ENCODE measurements at regions not wholly inside any gene's neighbourhood (a gene's known extent, or its start where the extent isn't known, plus 50 kb on each side); places are given as distances from the start of the nearest gene placed in this dataset.

GRCh38 chr2:180495606-180496005, 484.8 kb upstream of the UBE2E3 start:
- Histone ChIP-seq H3K27me3 (no peaks in the 10 kb centered on the region), H3K4me3 (no peak overlapping the region), H3K4me1 (no peaks in the 10 kb centered on the region), H3K27ac (no peak overlapping the region), H3K9me3 (no peaks in the 10 kb centered on the region), H3K36me3 (no peaks in the 10 kb centered on the region)
- TF ChIP-seq, protein P1, sequence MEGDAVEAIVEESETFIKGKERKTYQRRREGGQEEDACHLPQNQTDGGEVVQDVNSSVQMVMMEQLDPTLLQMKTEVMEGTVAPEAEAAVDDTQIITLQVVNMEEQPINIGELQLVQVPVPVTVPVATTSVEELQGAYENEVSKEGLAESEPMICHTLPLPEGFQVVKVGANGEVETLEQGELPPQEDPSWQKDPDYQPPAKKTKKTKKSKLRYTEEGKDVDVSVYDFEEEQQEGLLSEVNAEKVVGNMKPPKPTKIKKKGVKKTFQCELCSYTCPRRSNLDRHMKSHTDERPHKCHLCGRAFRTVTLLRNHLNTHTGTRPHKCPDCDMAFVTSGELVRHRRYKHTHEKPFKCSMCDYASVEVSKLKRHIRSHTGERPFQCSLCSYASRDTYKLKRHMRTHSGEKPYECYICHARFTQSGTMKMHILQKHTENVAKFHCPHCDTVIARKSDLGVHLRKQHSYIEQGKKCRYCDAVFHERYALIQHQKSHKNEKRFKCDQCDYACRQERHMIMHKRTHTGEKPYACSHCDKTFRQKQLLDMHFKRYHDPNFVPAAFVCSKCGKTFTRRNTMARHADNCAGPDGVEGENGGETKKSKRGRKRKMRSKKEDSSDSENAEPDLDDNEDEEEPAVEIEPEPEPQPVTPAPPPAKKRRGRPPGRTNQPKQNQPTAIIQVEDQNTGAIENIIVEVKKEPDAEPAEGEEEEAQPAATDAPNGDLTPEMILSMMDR (IDR thresholded peaks at IDR 0.05): no peak
- 66 to 75% methylated on average over 2 of the region's 2 CpGs for WGBS, 2 donors
- intact Hi-C loops (cut with DNase I): no loop called here
- DNase-seq (no peak), ATAC-seq (no peak), FAIRE-seq (no peak)

GRCh38 chr2:180494286-180494685, 486.1 kb upstream of the UBE2E3 start:
- FAIRE-seq (no peak), ATAC-seq (no peak), DNase-seq (no peak)
- H3K36me3 ChIP-seq: no peaks in the 10 kb centered on the region
- no peaks in the 10 kb centered on the region for H3K27me3 ChIP-seq
- TF ChIP-seq, protein P1 (IDR thresholded peaks at IDR 0.05): no peak
- WGBS, 2 donors: 46 to 54% methylated on average over 2 of the region's 2 CpGs
- no peaks in the 10 kb centered on the region for H3K4me1 ChIP-seq
- H3K4me3 ChIP-seq: no peak overlapping the region
- no peaks in the 10 kb centered on the region for H3K9me3 ChIP-seq
- no peak overlapping the region for H3K27ac ChIP-seq
- intact Hi-C loops (cut with DNase I): no loop called here

DNA sequence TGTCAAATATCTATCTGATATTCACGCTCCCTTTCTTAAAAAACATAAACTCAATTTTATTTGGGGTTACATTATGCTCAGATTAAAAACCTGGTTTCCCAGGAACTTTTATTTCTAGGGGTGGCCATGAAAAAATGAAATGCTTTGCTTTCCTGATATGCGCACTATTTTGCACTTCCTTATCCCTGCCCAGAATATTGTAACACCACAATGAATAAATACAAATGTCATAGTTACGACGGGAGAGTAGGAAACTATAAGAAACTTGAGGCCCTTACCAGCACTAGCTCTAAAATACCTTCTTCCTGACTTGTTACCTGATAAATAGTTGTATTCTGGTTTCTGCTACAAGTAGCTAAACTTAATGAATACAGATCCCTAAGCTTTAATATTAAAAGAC, 475.6 kb upstream of the CWC22 start:
- no peak for ATAC-seq
- intact Hi-C loops (cut with DNase I): no loop called here
- H3K27me3 ChIP-seq: no peaks in the 10 kb centered on the region
- no peaks in the 10 kb centered on the region for H3K9me3 ChIP-seq
- no peak for DNase-seq
- no peak overlapping the region for H3K27ac ChIP-seq
- H3K4me3 ChIP-seq: no peak overlapping the region
- no peaks in the 10 kb centered on the region for H3K4me1 ChIP-seq
- no peaks in the 10 kb centered on the region for H3K36me3 ChIP-seq
- FAIRE-seq: no peak
- TF ChIP-seq, protein P1 (IDR thresholded peaks at IDR 0.05): no peak
- 75 to 87% methylated on average over 4 of the region's 4 CpGs for WGBS, 2 donors

GRCh38 chr2:180481998-180482397, 474.9 kb upstream of the CWC22 start:
- intact Hi-C loops (cut with DNase I): no loop called here
- DNase-seq (no peak), ATAC-seq (no peak), FAIRE-seq (no peak)
- no peak overlapping the region for H3K27ac ChIP-seq
- H3K36me3 ChIP-seq: no peaks in the 10 kb centered on the region
- no peaks in the 10 kb centered on the region for H3K9me3 ChIP-seq
- no peaks in the 10 kb centered on the region for H3K4me1 ChIP-seq
- 27 to 41% methylated on average over 2 of the region's 2 CpGs for WGBS, 2 donors
- H3K4me3 ChIP-seq: no peak overlapping the region
- TF ChIP-seq, protein P1 (IDR thresholded peaks at IDR 0.05): no peak
- H3K27me3 ChIP-seq: no peaks in the 10 kb centered on the region

GRCh38 chr2:180478883-180479282, 471.8 kb upstream of the CWC22 start:
- no peaks in the 10 kb centered on the region for H3K4me1 ChIP-seq
- no peaks in the 10 kb centered on the region for H3K9me3 ChIP-seq
- no peaks in the 10 kb centered on the region for H3K27me3 ChIP-seq
- no peak overlapping the region for H3K4me3 ChIP-seq
- H3K27ac ChIP-seq: no peak overlapping the region
- FAIRE-seq: no peak
- ATAC-seq: no peak
- no peak for DNase-seq
- intact Hi-C loops (cut with DNase I): no loop called here
- no peaks in the 10 kb centered on the region for H3K36me3 ChIP-seq
- TF ChIP-seq, protein P1 (IDR thresholded peaks at IDR 0.05): no peak
